ENCODE measurements at regions not wholly inside any gene's neighbourhood (a gene's known extent, or its start where the extent isn't known, plus 50 kb on each side); places are given as distances from the start of the nearest gene placed in this dataset.
"Not testable (repeated sequence)": the region's sequence is repeated elsewhere in the genome, so short reads cannot be mapped to it uniquely, and the experiment has no call there.

DNA sequence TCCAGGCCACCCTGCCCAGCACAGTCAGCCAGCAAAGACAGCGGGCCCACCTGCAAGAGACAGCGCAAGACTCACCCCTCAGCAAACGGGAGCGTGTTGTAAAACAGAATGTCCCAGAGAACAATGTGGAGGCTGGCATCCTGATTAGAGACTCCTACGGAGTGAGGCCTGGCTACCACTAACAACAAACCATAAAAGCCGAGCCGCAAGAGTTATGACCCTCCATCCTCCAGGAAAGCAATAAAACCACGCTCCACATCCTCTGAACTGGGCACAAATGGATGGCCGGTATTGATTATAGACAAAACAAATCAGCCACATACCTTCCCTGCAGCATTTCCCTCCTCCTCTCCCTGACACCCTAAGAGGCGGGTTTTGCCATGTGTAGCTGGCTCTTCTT lies 75.8 kb upstream of the LIPC start:
- POLR2A ChIA-PET = no interaction called here
- H3K4me3 ChIP-seq (ENCODE audit: low read depth, low read length) = no peak overlapping the region
- CTCF ChIA-PET = no interaction called here
- TF ChIP-seq, protein P1, sequence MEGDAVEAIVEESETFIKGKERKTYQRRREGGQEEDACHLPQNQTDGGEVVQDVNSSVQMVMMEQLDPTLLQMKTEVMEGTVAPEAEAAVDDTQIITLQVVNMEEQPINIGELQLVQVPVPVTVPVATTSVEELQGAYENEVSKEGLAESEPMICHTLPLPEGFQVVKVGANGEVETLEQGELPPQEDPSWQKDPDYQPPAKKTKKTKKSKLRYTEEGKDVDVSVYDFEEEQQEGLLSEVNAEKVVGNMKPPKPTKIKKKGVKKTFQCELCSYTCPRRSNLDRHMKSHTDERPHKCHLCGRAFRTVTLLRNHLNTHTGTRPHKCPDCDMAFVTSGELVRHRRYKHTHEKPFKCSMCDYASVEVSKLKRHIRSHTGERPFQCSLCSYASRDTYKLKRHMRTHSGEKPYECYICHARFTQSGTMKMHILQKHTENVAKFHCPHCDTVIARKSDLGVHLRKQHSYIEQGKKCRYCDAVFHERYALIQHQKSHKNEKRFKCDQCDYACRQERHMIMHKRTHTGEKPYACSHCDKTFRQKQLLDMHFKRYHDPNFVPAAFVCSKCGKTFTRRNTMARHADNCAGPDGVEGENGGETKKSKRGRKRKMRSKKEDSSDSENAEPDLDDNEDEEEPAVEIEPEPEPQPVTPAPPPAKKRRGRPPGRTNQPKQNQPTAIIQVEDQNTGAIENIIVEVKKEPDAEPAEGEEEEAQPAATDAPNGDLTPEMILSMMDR (IDR thresholded peaks at IDR 0.05; ENCODE audit: insufficient read depth, low read length, missing control alignments) = no peak
- no peak for DNase-seq (ENCODE audit: low read depth, low spot score)

DNA sequence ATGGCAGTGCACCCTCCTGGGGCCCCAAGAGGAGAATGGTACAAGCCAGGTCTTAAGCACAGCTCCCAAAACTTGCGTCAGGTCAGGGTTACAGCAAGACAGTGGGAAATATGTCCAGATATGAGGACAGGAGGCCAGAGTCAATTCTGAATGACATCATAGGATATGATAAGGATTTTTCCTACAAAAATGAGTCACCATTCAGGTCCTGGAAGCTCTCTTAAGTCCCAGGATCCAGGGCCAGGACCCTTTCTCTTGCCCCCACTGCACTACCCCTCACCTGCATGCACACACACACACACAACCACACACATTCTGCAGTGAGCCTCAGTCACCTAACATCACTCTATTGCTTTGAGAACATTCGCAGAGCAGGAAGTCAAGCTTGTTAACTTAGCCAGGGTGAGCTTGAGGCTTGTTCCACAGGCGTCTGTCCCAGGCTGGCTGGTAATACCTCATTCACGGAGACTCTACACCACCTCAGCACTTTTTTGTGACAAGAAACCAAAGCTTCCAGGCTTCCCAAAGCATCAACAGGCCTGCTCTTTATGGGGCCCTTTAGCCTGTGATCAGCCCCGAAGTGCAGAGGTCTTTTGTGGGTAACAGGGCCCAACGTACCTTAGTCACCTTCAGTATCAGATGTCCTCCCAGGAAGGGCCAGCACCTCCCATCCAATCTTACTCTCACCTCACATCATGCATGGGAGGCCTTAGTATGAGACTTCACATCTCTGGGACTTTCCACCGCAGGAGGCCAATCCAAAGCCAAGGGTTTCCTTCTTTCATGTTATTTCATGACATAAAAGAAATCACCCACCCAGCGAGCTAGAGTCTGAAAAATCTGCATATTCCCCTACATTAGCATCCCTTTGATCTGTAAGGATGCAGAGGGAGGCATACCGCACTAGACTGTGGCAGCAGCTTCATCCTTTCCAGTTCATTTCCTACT lies 74.0 kb upstream of the LIPC start:
- DNase-seq (ENCODE audit: low read depth, low spot score) = no peak
- CTCF ChIA-PET = interaction anchor here (1.5 kb wide), 1 partner anchor 9 kb away, joined by 4 read pairs; no protein-coding TSS in a partner anchor
- no peak overlapping the region for H3K4me3 ChIP-seq (ENCODE audit: low read depth, low read length)
- POLR2A ChIA-PET = interaction anchor here (0.5 kb wide), 1 partner anchor 17 kb away, joined by 3 read pairs; no protein-coding TSS in a partner anchor
- TF ChIP-seq, protein P1 (IDR thresholded peaks at IDR 0.05; ENCODE audit: insufficient read depth, low read length, missing control alignments) = no peak

DNA sequence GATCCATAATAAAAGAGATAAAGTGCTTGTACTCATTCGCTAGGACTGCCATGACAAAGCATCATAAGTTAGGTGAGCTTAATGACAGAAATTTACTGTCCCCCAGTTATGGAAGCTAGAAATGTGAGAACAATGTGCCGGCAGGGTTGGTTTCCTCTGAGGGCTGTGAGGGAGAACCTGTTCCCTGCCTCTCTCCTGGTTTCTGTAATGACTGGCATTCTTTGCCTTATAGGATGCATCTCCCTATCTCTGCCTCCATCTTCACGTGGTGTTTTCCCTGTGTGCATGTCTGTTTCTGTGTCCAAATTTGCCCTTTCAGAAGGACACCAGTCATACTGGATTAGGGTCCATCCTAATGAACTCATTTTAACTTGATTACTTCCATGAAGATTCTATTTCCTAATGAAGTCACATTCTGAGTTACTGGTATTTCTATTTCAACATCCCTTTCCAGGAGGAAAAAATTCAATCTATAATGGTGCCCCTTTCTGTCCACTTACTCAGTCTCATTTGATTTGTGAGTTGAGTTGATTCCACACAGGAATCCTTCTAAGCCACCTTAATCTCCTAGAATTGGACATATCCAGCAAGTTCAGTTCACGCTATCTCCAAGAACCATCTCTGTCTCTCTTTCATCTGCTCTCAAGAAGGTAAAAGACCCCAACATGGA lies 71.2 kb upstream of the LIPC start:
- no peak overlapping the region for H3K4me3 ChIP-seq (ENCODE audit: low read depth, low read length)
- POLR2A ChIA-PET = no interaction called here
- no peak for DNase-seq (ENCODE audit: low read depth, low spot score)
- CTCF ChIA-PET = no interaction called here
- TF ChIP-seq, protein P1 (IDR thresholded peaks at IDR 0.05; ENCODE audit: insufficient read depth, low read length, missing control alignments) = no peak

DNA sequence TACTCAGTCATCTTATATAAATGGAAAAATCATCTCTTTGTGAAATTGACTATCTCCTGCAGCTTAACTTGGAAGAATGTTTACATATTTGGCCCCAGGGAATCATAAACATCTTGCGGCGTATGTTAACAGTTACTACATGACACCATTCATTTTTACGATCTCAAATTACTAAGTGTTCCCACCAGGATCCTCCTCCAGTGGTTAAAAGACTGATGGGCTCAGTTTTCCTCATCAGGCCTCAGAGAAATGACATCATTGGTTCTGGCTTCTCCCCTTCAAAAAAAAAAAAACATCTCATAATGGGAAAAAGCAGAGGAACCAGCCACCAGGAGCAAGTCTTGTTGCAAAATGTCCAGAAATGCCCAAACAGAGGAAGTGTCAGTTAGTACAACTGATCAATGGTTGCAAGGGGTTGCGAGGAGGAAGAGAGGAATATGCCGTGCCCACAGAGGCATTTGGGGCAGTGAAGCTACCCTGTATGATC lies 70.5 kb upstream of the LIPC start:
- POLR2A ChIA-PET = no interaction called here
- TF ChIP-seq, protein P1 (IDR thresholded peaks at IDR 0.05; ENCODE audit: insufficient read depth, low read length, missing control alignments) = no peak
- peak; percentile 87 for DNase-seq (ENCODE audit: low read depth, low spot score)
- CTCF ChIA-PET = no interaction called here
- no peak overlapping the region for H3K4me3 ChIP-seq (ENCODE audit: low read depth, low read length)

DNA sequence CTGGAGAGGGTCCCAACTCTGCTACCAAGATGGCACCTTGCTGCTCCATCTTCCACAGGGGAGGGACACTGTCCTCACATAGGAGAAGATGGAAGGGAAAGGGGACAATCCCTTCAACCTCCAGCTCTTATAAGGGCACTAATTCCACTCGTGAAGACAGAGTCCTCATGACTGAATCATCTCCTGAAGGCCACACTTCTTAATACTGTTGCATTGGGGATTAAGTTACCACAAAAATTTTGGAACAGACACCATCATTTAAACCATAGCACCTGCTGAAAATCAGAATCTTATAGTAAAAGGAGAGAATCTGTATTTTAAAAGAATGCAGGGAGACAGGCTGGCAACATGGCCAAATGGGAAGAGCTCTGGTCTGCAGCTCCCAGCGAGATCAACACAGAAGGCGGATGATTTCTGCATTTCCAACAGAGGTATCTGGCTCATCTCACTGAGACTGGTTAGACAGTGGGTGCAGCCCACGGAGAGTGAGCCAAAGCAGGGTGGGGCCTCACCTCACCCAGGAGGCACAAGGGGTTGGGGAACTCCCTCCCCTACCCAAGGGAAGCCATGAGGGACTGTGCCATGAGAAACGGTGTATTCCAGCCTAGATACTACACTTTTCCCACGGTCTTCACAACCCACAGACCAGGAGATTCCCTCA lies 69.4 kb upstream of the LIPC start:
- POLR2A ChIA-PET = no interaction called here
- CTCF ChIA-PET = interaction anchor here (1.2 kb wide), 1 partner anchor 11 kb away, joined by 4 read pairs; no protein-coding TSS in a partner anchor
- TF ChIP-seq, protein P1 (IDR thresholded peaks at IDR 0.05; ENCODE audit: insufficient read depth, low read length, missing control alignments) = no peak
- DNase-seq (ENCODE audit: low read depth, low spot score) = no peak
- H3K4me3 ChIP-seq (ENCODE audit: low read depth, low read length) = no peak overlapping the region

DNA sequence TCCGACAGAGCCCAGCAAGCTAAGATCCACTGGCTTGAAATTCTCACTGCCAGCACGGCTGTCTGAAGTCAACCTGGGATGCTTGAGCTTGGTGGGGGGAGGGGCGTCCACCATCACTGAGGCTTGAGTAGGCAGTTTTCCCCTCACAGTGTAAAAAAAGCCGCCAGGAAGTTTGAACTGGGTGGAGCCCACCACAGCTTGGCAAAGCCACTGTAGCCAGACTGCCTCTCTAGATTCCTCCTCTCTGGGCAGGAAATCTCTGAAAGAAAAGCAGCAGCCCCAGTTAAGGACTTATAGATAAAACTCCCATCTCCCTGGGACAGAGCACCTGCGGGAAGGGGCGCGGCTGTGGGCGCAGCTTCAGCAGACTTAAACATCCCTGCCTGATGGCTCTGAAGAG lies 68.7 kb upstream of the LIPC start:
- DNase-seq (ENCODE audit: low read depth, low spot score); H3K4me3 ChIP-seq (ENCODE audit: low read depth, low read length); CTCF ChIA-PET; POLR2A ChIA-PET: not testable (repeated sequence)

DNA sequence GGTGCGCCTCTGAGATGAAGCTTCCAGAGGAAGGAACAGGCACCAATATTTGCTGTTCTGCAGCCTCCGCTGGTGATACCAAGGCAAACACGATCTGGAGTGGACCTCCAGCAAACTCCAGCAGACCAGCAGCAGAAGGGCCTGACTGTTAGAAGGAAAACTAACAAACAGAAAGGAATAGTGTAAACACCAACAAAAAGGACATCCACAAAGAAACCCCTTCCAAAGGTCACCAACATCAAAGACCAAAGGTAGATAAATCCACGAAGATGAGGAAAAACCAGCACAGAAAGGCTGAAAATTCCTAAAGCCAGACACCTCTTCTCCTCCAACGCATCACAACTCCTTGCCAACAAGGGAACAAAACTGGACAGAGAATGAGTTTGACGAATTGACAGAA lies 68.1 kb upstream of the LIPC start:
- POLR2A ChIA-PET; DNase-seq (ENCODE audit: low read depth, low spot score); CTCF ChIA-PET; H3K4me3 ChIP-seq (ENCODE audit: low read depth, low read length): not testable (repeated sequence)

DNA sequence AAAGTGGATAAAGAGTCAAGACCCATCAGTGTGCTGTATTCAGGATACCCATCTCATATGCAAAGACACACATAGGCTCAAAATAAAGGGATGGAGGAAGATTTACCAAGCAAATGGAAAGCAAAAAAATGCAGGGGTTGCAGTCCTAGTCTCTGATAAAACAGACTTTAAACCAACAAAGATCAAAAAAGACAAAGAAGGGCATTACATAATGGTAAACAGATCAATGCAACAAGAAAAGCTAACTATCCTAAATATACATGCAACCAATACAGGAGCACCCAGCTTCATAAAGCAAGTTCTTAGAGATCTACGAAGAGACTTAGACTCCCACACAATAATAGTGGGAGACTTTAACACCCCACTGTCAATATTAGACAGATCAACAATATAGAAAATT lies 66.7 kb upstream of the LIPC start:
- H3K4me3 ChIP-seq (ENCODE audit: low read depth, low read length); CTCF ChIA-PET; DNase-seq (ENCODE audit: low read depth, low spot score); POLR2A ChIA-PET: not testable (repeated sequence)

Measured in AG04449 (cell line).